H1 (cell line): ENCODE measurements at regions not wholly inside any gene's neighbourhood (a gene's known extent, or its start where the extent isn't known, plus 50 kb on each side); places are given as distances from the start of the nearest gene placed in this dataset.

Source experiments
- KDM1A ChIP-seq: fragments of 200-600, 300-600 bp; sonication (generic); IDR thresholded peaks from 2 replicates; pipeline ENCODE4 v1.7.1; 2016; ENCODE audit warnings: mild to moderate bottlenecking, low read length, borderline replicate concordance
- POLR2A ChIP-seq, 2 experiments: IDR thresholded peaks; 1 replicate in 1 of 2; 2 replicates in 1 of 2; pipeline ENCODE4 v1.6.1; 2011; ENCODE audit warnings: low read depth in 2 of 2, low read length in 2 of 2, mild to moderate bottlenecking in 2 of 2; ENCODE audit errors: control extremely low read depth in 1 of 2
- POLR2AphosphoS5 ChIP-seq: IDR thresholded peaks from 2 replicates; pipeline ENCODE4 v1.6.1; 2011; ENCODE audit warnings: low read depth, low read length
- RAD21 ChIP-seq, 2 experiments: IDR thresholded peaks in 1 of 2; conservative IDR thresholded peaks in 1 of 2; 2 replicates each; pipeline ENCODE4 v1.6.1; 2011; ENCODE audit warnings: low read depth in 2 of 2, low read length in 2 of 2, improper control_type of control experiment in 1 of 2, inconsistent platforms in 1 of 2, mild to moderate bottlenecking in 1 of 2, moderate library complexity in 1 of 2
- SIN3A ChIP-seq, 2 experiments: IDR thresholded peaks in 1 of 2; conservative IDR thresholded peaks in 1 of 2; 2 replicates each; pipeline ENCODE4 v1.6.1; 2011 to 2012; ENCODE audit warnings: low read length in 2 of 2, improper control_type of control experiment in 1 of 2, low read depth in 1 of 2, mild to moderate bottlenecking in 1 of 2
- TEAD4 ChIP-seq: IDR thresholded peaks from 2 replicates; pipeline ENCODE4 v1.6.1; 2012; ENCODE audit warnings: low read depth, low read length, inconsistent platforms, mixed read lengths
- TF ChIP-seq, protein P1 (sequence below): IDR thresholded peaks from 2 replicates; pipeline ENCODE4 v1.6.1; 2011; ENCODE audit warnings: low read length, improper control_type of control experiment
- TF ChIP-seq, protein P2 (sequence below), 3 experiments: IDR thresholded peaks; 1 replicate in 2 of 3; 2 replicates in 1 of 3; pipeline versions ENCODE4 v1.5.1 to v1.6.1; 2011; ENCODE audit warnings: low read length in 3 of 3, mild to moderate bottlenecking in 3 of 3, inconsistent platforms in 2 of 3, low read depth in 1 of 3, moderate library complexity in 1 of 3; ENCODE audit not compliant: insufficient read depth in 1 of 3; ENCODE audit errors: control extremely low read depth in 1 of 3

DNA sequence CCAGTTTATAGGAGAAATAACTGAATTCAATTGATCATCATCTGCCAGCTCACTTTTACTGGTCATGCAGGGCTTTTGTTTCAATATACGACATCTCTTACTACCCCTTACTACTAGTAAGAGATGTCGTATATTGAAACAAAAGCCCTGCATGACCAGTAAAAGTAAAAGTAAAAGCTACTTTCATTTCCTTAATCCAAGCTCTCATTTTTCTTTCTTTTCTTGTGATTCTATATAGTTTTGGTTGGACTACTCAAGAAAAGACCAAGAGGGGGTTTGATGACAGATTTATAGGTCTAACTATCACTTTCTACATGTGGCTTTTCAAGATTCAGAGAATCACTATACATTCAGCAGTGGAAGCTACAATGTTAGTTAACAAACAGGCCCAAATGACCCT is 1237.3 kb downstream of the ROBO2 start:
- TF ChIP-seq, protein P1, sequence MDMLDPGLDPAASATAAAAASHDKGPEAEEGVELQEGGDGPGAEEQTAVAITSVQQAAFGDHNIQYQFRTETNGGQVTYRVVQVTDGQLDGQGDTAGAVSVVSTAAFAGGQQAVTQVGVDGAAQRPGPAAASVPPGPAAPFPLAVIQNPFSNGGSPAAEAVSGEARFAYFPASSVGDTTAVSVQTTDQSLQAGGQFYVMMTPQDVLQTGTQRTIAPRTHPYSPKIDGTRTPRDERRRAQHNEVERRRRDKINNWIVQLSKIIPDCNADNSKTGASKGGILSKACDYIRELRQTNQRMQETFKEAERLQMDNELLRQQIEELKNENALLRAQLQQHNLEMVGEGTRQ = no peak
- no peak for TF ChIP-seq SIN3A (conservative IDR thresholded peaks at IDR 0.05 in 1 of 2, IDR thresholded peaks at IDR 0.05 in 1 of 2; ENCODE audit: low read depth in 1 of 2, low read length in 2 of 2)
- no peak for TF ChIP-seq RAD21 (IDR thresholded peaks at IDR 0.05 in 1 of 2, conservative IDR thresholded peaks at IDR 0.05 in 1 of 2; ENCODE audit: low read depth in 2 of 2, low read length in 2 of 2)
- TF ChIP-seq POLR2A (IDR thresholded peaks at IDR 0.05; ENCODE audit: control extremely low read depth in 1 of 2, low read depth in 2 of 2, low read length in 2 of 2) = no peak
- TF ChIP-seq TEAD4 = no peak
- TF ChIP-seq POLR2AphosphoS5 = no peak
- TF ChIP-seq, protein P2, sequence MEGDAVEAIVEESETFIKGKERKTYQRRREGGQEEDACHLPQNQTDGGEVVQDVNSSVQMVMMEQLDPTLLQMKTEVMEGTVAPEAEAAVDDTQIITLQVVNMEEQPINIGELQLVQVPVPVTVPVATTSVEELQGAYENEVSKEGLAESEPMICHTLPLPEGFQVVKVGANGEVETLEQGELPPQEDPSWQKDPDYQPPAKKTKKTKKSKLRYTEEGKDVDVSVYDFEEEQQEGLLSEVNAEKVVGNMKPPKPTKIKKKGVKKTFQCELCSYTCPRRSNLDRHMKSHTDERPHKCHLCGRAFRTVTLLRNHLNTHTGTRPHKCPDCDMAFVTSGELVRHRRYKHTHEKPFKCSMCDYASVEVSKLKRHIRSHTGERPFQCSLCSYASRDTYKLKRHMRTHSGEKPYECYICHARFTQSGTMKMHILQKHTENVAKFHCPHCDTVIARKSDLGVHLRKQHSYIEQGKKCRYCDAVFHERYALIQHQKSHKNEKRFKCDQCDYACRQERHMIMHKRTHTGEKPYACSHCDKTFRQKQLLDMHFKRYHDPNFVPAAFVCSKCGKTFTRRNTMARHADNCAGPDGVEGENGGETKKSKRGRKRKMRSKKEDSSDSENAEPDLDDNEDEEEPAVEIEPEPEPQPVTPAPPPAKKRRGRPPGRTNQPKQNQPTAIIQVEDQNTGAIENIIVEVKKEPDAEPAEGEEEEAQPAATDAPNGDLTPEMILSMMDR (IDR thresholded peaks at IDR 0.05; ENCODE audit: control extremely low read depth in 1 of 3, insufficient read depth in 1 of 3, low read depth in 1 of 3, low read length in 3 of 3) = no peak
- no peak for TF ChIP-seq KDM1A
